ENCODE measurements at regions not wholly inside any gene's neighbourhood (a gene's known extent, or its start where the extent isn't known, plus 50 kb on each side); places are given as distances from the start of the nearest gene placed in this dataset.

GRCh38 chr3:106589311-106589942 is 720.6 kb upstream of the CBLB start:
- no peak overlapping the region for H2AFZ ChIP-seq (ENCODE audit: low read length)
- H4K20me1 ChIP-seq (ENCODE audit: insufficient read depth, low read depth, low read length) = no peaks in the 10 kb centered on the region
- no peak for DNase-seq
- no peak overlapping the region for H3K9ac ChIP-seq (ENCODE audit: low read length)
- no peaks in the 10 kb centered on the region for H3K9me3 ChIP-seq (ENCODE audit: low read length)
- no peaks in the 10 kb centered on the region for H3K79me2 ChIP-seq (ENCODE audit: low read length)
- H3K9me2 ChIP-seq (replicated peaks; ENCODE audit: insufficient read depth, low read length) = no peaks in the 10 kb centered on the region
- H3K4me1 ChIP-seq (ENCODE audit: low read length) = no peaks in the 10 kb centered on the region
- no peak overlapping the region for H3K4me2 ChIP-seq (ENCODE audit: low read depth, low read length, poor library complexity, severe bottlenecking)
- no peak overlapping the region for H3K4me3 ChIP-seq (ENCODE audit: low read length)
- no peaks in the 10 kb centered on the region for H3K27me3 ChIP-seq (ENCODE audit: low read length)
- H3K36me3 ChIP-seq (ENCODE audit: insufficient read depth, low read length) = no peaks in the 10 kb centered on the region
- no peak overlapping the region for H3K27ac ChIP-seq (ENCODE audit: low read length)

- Histone ChIP-seq H3K4me3 (ENCODE audit: low read length) (no peak overlapping the region), H3K27me3 (ENCODE audit: low read length) (no peaks in the 10 kb centered on the region), H3K36me3 (ENCODE audit: insufficient read depth, low read length) (no peaks in the 10 kb centered on the region), H3K4me1 (ENCODE audit: low read length) (no peaks in the 10 kb centered on the region), H3K27ac (ENCODE audit: low read length) (no peak overlapping the region), H4K20me1 (ENCODE audit: insufficient read depth, low read depth, low read length) (no peaks in the 10 kb centered on the region), H3K9ac (ENCODE audit: low read length) (no peak overlapping the region), H3K79me2 (ENCODE audit: low read length) (no peaks in the 10 kb centered on the region), H3K9me3 (ENCODE audit: low read length) (no peaks in the 10 kb centered on the region), H2AFZ (ENCODE audit: low read length) (no peak overlapping the region), H3K4me2 (ENCODE audit: low read depth, low read length, poor library complexity, severe bottlenecking) (no peak overlapping the region), H3K9me2 (replicated peaks; ENCODE audit: insufficient read depth, low read length) (no peaks in the 10 kb centered on the region)
- no peak for DNase-seq
Measured at GRCh38 chr3:106590216-106590615, 721.4 kb upstream of the CBLB start.

- no peak for DNase-seq
Measured at GRCh38 chr3:106593381-106593780, 724.6 kb upstream of the CBLB start.

DNA sequence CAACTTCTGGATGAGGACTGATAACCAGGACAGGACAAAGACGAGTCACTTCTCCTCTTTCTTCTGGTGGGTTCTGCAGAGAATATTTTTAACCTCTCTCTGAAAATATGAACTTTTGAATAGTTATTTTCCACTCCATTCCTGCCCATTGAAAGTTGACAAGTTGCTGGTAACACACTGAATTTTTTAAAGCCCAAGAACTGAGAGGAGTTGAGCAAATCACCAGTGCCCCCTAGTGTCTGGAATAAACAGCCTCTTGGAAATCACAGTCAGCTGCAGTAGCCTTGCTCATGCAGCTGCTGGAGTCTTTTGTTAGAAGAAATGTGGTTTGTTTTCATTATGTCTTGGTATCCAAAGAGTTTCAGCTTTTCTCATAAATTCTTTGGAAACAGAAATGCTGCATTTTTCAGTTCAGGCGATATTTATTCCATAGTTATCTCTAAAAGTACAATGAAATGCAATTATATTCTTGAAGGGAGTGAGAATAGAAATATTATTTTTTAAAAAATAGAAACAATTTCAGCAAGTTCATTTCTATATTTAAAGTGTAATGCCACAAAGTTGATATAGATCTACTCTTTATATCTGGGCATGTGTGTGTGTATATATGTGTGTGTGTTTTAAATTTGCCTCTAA is 741.0 kb upstream of the CBLB start:
- Histone ChIP-seq H3K9ac (ENCODE audit: low read length) (no peak overlapping the region), H3K4me1 (ENCODE audit: low read length) (no peaks in the 10 kb centered on the region), H3K9me2 (replicated peaks; ENCODE audit: insufficient read depth, low read length) (no peaks in the 10 kb centered on the region), H3K27me3 (ENCODE audit: low read length) (no peaks in the 10 kb centered on the region), H4K20me1 (ENCODE audit: insufficient read depth, low read depth, low read length) (no peaks in the 10 kb centered on the region), H3K27ac (ENCODE audit: low read length) (no peak overlapping the region), H3K36me3 (ENCODE audit: insufficient read depth, low read length) (no peaks in the 10 kb centered on the region), H2AFZ (ENCODE audit: low read length) (no peak overlapping the region), H3K9me3 (ENCODE audit: low read length) (no peaks in the 10 kb centered on the region), H3K4me3 (ENCODE audit: low read length) (no peak overlapping the region), H3K79me2 (ENCODE audit: low read length) (no peaks in the 10 kb centered on the region), H3K4me2 (ENCODE audit: low read depth, low read length, poor library complexity, severe bottlenecking) (no peak overlapping the region)
- DNase-seq = peak; percentile 89

More at GRCh38 chr3:106593381-106593780, 724.6 kb upstream of the CBLB start:
- Histone ChIP-seq H3K9ac (ENCODE audit: low read length) (no peak overlapping the region), H3K27ac (ENCODE audit: low read length) (no peak overlapping the region), H3K4me1 (ENCODE audit: low read length) (no peaks in the 10 kb centered on the region), H3K79me2 (ENCODE audit: low read length) (no peaks in the 10 kb centered on the region), H3K9me2 (replicated peaks; ENCODE audit: insufficient read depth, low read length) (no peaks in the 10 kb centered on the region; the same call in 1 of the 2 replicates), H3K9me3 (ENCODE audit: low read length) (no peaks in the 10 kb centered on the region), H3K36me3 (ENCODE audit: insufficient read depth, low read length) (no peaks in the 10 kb centered on the region), H3K4me2 (ENCODE audit: low read depth, low read length, poor library complexity, severe bottlenecking) (no peak overlapping the region), H4K20me1 (ENCODE audit: insufficient read depth, low read depth, low read length) (no peaks in the 10 kb centered on the region), H2AFZ (ENCODE audit: low read length) (no peak overlapping the region), H3K4me3 (ENCODE audit: low read length) (no peak overlapping the region), H3K27me3 (ENCODE audit: low read length) (no peaks in the 10 kb centered on the region)

DNA sequence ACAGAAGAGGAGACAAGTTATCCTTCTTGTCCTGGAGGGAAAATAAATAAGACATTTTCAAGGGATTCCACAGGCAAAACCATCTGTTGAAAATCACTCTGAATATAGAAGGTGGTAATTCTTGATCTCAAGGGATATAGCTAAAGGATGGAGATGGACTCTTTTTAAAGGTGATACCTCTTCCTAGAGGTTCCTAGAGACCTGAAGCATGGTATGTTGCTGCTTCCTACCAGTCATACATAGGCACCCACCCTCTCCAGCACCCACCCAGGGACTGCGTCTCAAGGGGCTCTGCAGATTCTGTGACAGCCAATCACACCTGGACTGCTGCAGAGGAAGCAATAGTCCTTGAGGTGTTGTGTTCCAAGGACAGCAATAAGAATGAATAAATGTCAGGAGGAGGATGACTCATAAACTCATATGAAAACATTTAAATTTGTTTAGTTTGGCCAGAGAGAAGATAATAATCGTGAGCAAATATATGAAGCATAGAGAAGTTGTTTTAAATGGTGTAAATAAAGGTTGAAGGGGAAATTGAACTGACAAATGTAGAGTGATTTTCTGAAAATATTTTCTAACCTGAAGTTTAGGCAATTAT is 741.6 kb upstream of the CBLB start:
- no peak overlapping the region for H2AFZ ChIP-seq (ENCODE audit: low read length)
- H3K36me3 ChIP-seq (ENCODE audit: insufficient read depth, low read length) = no peaks in the 10 kb centered on the region
- H3K4me1 ChIP-seq (ENCODE audit: low read length) = no peaks in the 10 kb centered on the region
- H4K20me1 ChIP-seq (ENCODE audit: insufficient read depth, low read depth, low read length) = no peaks in the 10 kb centered on the region
- no peak overlapping the region for H3K9ac ChIP-seq (ENCODE audit: low read length)
- no peak overlapping the region for H3K27ac ChIP-seq (ENCODE audit: low read length)
- H3K9me3 ChIP-seq (ENCODE audit: low read length) = no peaks in the 10 kb centered on the region
- no peak for DNase-seq
- H3K9me2 ChIP-seq (replicated peaks; ENCODE audit: insufficient read depth, low read length) = no peaks in the 10 kb centered on the region
- no peaks in the 10 kb centered on the region for H3K79me2 ChIP-seq (ENCODE audit: low read length)
- no peak overlapping the region for H3K4me3 ChIP-seq (ENCODE audit: low read length)
- no peak overlapping the region for H3K4me2 ChIP-seq (ENCODE audit: low read depth, low read length, poor library complexity, severe bottlenecking)
- no peaks in the 10 kb centered on the region for H3K27me3 ChIP-seq (ENCODE audit: low read length)

- Histone ChIP-seq H3K27me3 (ENCODE audit: low read length) (no peaks in the 10 kb centered on the region), H2AFZ (ENCODE audit: low read length) (no peak overlapping the region), H3K4me3 (ENCODE audit: low read length) (no peak overlapping the region), H3K9ac (ENCODE audit: low read length) (no peak overlapping the region), H3K4me1 (ENCODE audit: low read length) (no peaks in the 10 kb centered on the region), H3K4me2 (ENCODE audit: low read depth, low read length, poor library complexity, severe bottlenecking) (no peak overlapping the region), H3K79me2 (ENCODE audit: low read length) (no peaks in the 10 kb centered on the region), H4K20me1 (ENCODE audit: insufficient read depth, low read depth, low read length) (no peaks in the 10 kb centered on the region), H3K36me3 (ENCODE audit: insufficient read depth, low read length) (no peaks in the 10 kb centered on the region), H3K9me2 (replicated peaks; ENCODE audit: insufficient read depth, low read length) (no peaks in the 10 kb centered on the region), H3K27ac (ENCODE audit: low read length) (no peak overlapping the region), H3K9me3 (ENCODE audit: low read length) (no peaks in the 10 kb centered on the region)
- DNase-seq = no peak
Measured at GRCh38 chr3:106611116-106611515, 742.3 kb upstream of the CBLB start.

DNA sequence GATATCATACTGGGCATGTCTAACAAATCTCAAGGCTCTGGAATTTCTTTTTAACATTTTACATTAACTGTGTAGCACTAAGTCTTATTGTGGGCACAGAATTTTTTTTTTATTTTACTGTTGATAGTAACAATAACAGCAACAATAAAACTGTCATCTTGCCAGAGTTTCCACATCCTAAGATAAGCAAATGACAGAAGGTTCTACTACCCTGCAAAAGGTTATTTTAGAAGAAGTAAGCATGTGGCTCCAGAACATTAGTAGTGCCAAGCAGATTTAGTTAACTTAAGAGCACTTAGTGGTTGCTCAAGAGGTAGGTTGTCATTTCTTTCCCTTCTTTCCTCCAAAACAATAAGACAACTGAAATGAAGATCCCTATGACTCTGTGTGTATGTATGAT is 743.0 kb upstream of the CBLB start:
- Histone ChIP-seq H3K4me3 (ENCODE audit: low read length) (no peak overlapping the region), H3K4me1 (ENCODE audit: low read length) (no peaks in the 10 kb centered on the region), H3K4me2 (ENCODE audit: low read depth, low read length, poor library complexity, severe bottlenecking) (no peak overlapping the region), H4K20me1 (ENCODE audit: insufficient read depth, low read depth, low read length) (no peaks in the 10 kb centered on the region), H3K9me2 (replicated peaks; ENCODE audit: insufficient read depth, low read length) (no peaks in the 10 kb centered on the region), H3K27me3 (ENCODE audit: low read length) (no peaks in the 10 kb centered on the region), H2AFZ (ENCODE audit: low read length) (no peak overlapping the region), H3K79me2 (ENCODE audit: low read length) (no peaks in the 10 kb centered on the region), H3K9ac (ENCODE audit: low read length) (no peak overlapping the region), H3K36me3 (ENCODE audit: insufficient read depth, low read length) (no peaks in the 10 kb centered on the region), H3K9me3 (ENCODE audit: low read length) (no peaks in the 10 kb centered on the region), H3K27ac (ENCODE audit: low read length) (no peak overlapping the region)
- no peak for DNase-seq

GRCh38 chr3:106616556-106616955 is 747.7 kb upstream of the CBLB start:
- Histone ChIP-seq H3K9ac (ENCODE audit: low read length) (no peak overlapping the region), H3K36me3 (ENCODE audit: insufficient read depth, low read length) (no peaks in the 10 kb centered on the region), H3K79me2 (ENCODE audit: low read length) (no peaks in the 10 kb centered on the region), H4K20me1 (ENCODE audit: insufficient read depth, low read depth, low read length) (no peaks in the 10 kb centered on the region), H3K9me2 (replicated peaks; ENCODE audit: insufficient read depth, low read length) (no peaks in the 10 kb centered on the region), H3K4me1 (ENCODE audit: low read length) (no peaks in the 10 kb centered on the region), H3K27me3 (ENCODE audit: low read length) (no peaks in the 10 kb centered on the region), H3K9me3 (ENCODE audit: low read length) (no peaks in the 10 kb centered on the region), H3K4me3 (ENCODE audit: low read length) (no peak overlapping the region), H3K27ac (ENCODE audit: low read length) (no peak overlapping the region), H3K4me2 (ENCODE audit: low read depth, low read length, poor library complexity, severe bottlenecking) (no peak overlapping the region), H2AFZ (ENCODE audit: low read length) (no peak overlapping the region)
- no peak for DNase-seq

Data from Karpas-422 (cell line).